Spinal cord (tissue), 9 donors: ENCODE measurements at regions not wholly inside any gene's neighbourhood (a gene's known extent, or its start where the extent isn't known, plus 50 kb on each side); places are given as distances from the start of the nearest gene placed in this dataset.

ENCODE experiments used
- DNase-seq, 6 donors: peaks; one replicate each; pipeline versions ENCODE4 v3.0.0 to v3.0.0-alpha.2; 2013 to 2015; ENCODE audit warnings: low spot score in 6 of 6, low read depth in 4 of 6
- H3K27ac ChIP-seq: one replicate; pipeline ENCODE4 v1.5.1; 2013; ENCODE audit warnings: low read depth, low read length, control low read depth
- H3K27me3 ChIP-seq: one replicate; pipeline ENCODE4 v1.6.1; 2013; ENCODE audit warnings: low read length; ENCODE audit not compliant: control insufficient read depth, insufficient read depth
- H3K36me3 ChIP-seq: one replicate; pipeline ENCODE4 v1.6.1; 2013; ENCODE audit warnings: low read length; ENCODE audit not compliant: control insufficient read depth, insufficient read depth
- H3K4me1 ChIP-seq: one replicate; pipeline ENCODE4 v1.6.1; 2013; ENCODE audit warnings: low read length; ENCODE audit not compliant: control insufficient read depth, insufficient read depth
- H3K4me3 ChIP-seq: one replicate; pipeline ENCODE4 v1.5.1; 2013; ENCODE audit warnings: low read depth, low read length, control low read depth
- H3K9me3 ChIP-seq: one replicate; pipeline ENCODE4 v1.6.1; 2013; ENCODE audit warnings: low read length; ENCODE audit not compliant: control insufficient read depth, insufficient read depth
- WGBS: methylation state at CpG from one replicate; pipeline ENCODE4 v1.1.5; 2013; ENCODE audit warnings: missing lambda C conversion rate; ENCODE audit not compliant: insufficient coverage; 5-methylcytosine and 5-hydroxymethylcytosine counted together
- donor health status: healthy.

- Histone ChIP-seq H3K4me1 (no peaks in the 10 kb centered on the region), H3K36me3 (no peaks in the 10 kb centered on the region), H3K4me3 (no peak overlapping the region), H3K9me3 (no peaks in the 10 kb centered on the region), H3K27me3 (no peaks in the 10 kb centered on the region), H3K27ac (no peak overlapping the region)
- WGBS = 100% methylated on average over 1 of the region's 2 CpGs
- DNase-seq = no peak
These were observed 155.5 kb downstream of the FASLG start for GRCh38 chr1:172814428-172814827.

DNA sequence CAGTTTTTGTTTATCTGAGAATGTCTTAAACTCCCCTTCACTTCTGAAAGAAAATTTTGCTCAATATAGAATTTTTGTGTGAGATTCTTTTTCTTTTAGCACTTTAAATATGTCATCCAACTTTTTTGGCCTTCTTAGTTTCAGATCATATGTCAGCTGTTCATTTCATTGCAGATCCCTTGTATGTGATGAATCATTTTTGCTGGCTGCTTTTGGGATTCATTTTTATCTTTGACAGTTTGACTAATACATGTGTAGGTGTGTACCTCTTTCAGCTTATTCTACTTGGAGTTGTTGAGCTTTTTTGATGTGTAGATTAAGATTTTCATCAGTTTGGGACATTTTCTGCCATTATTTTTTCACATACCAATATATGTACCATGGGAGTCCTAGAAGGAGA lies 156.8 kb downstream of the FASLG start:
- DNase-seq = no peak
- no peak overlapping the region for H3K4me3 ChIP-seq
- H3K4me1 ChIP-seq = no peaks in the 10 kb centered on the region
- H3K9me3 ChIP-seq = no peaks in the 10 kb centered on the region
- no peaks in the 10 kb centered on the region for H3K27me3 ChIP-seq
- H3K27ac ChIP-seq = no peak overlapping the region
- H3K36me3 ChIP-seq = no peaks in the 10 kb centered on the region

DNA sequence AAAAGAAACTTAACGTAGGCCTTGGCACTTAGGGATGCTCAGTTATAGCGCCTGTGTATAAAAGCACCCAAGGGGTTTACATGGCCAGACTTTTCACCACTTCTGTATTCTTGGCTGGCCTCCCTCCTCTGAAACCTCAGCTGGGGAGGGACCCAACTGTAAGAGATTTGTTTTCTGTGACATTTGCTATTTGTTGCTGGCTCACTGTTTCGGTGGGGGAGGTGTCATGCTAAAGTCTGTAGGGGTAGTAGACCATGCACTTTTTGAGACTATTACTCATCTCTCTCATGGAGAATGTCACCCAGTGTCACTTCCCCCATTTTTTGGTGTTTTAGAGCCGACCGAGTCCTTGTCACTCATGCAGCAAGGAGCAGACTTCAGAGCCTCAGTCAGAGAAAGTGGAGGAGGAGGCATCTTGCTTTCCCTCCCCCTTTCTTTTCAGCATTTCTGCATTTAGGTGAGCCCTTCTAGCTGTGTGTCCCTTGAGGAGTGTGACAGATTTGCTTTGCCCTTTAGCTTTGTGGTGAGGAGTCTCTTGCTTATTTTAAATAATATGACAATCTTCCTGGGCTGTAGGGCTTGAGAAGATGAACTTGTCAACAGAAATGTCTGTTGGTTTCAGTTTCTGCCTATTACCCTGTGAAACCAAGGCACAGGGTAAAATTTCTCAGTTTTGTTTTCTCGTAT lies 160.1 kb downstream of the FASLG start:
- no peak for DNase-seq

GRCh38 chr1:172820475-172821158 lies 161.7 kb downstream of the FASLG start:
- Histone ChIP-seq H3K27ac (no peak overlapping the region), H3K27me3 (no peaks in the 10 kb centered on the region), H3K9me3 (no peaks in the 10 kb centered on the region), H3K4me3 (no peak overlapping the region), H3K4me1 (no peaks in the 10 kb centered on the region), H3K36me3 (no peaks in the 10 kb centered on the region)
- no peak for DNase-seq
- no CpG with 5 or more reads among the region's 4 CpGs for WGBS

More for the DNA sequence above, 160.1 kb downstream of the FASLG start:
- no peak overlapping the region for H3K27ac ChIP-seq
- H3K4me3 ChIP-seq = no peak overlapping the region
- no peaks in the 10 kb centered on the region for H3K4me1 ChIP-seq
- no peaks in the 10 kb centered on the region for H3K36me3 ChIP-seq
- no peaks in the 10 kb centered on the region for H3K9me3 ChIP-seq
- WGBS = 93% methylated on average over 3 of the region's 6 CpGs
- H3K27me3 ChIP-seq = no peaks in the 10 kb centered on the region

DNA sequence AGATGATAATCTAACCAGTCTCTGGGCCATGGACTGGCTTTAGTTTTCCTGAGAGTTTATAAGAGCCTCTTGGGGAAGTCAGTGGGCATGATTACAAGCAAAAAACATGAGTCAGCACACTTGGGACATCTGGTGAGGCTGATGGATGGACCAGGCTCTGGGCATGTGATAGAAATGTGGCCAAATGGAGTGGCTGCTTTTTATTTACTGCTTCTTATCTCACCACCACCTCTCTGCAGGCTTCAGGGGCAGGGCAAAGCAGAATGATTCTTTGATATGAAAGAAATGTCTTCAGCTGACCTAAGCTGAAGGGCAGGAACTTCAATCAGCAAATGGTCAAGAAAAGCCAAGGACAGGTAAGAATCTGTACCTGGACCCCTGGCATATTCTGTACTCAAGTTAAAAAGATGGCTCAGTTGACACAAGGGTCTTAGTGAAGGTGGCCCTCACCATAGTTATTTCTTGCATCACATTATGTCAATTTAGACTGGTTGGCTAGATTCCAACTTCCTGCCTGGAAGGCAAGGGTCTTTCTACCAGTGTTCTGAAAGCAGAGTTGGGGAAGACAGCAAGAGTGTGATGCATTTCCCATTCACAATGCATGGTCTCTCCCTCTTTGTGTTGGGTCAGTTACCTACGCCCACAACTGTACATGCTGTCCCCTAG lies 162.8 kb downstream of the FASLG start:
- WGBS = 67% methylated on average over 1 of the region's 1 CpG
- no peak overlapping the region for H3K27ac ChIP-seq
- no peak overlapping the region for H3K4me3 ChIP-seq
- no peaks in the 10 kb centered on the region for H3K9me3 ChIP-seq
- no peaks in the 10 kb centered on the region for H3K36me3 ChIP-seq
- no peaks in the 10 kb centered on the region for H3K4me1 ChIP-seq
- DNase-seq = no peak
- H3K27me3 ChIP-seq = no peaks in the 10 kb centered on the region

GRCh38 chr1:172822886-172823285 lies 164.0 kb downstream of the FASLG start:
- Histone ChIP-seq H3K27ac (no peak overlapping the region), H3K27me3 (no peaks in the 10 kb centered on the region), H3K36me3 (no peaks in the 10 kb centered on the region), H3K4me3 (no peak overlapping the region), H3K4me1 (no peaks in the 10 kb centered on the region), H3K9me3 (no peaks in the 10 kb centered on the region)
- no peak for DNase-seq
- no CpG with 5 or more reads among the region's 1 CpG for WGBS

- Histone ChIP-seq H3K36me3 (no peaks in the 10 kb centered on the region), H3K4me3 (no peak overlapping the region), H3K9me3 (no peaks in the 10 kb centered on the region), H3K27me3 (no peaks in the 10 kb centered on the region), H3K4me1 (no peaks in the 10 kb centered on the region), H3K27ac (no peak overlapping the region)
- DNase-seq = no peak
These were observed 164.6 kb downstream of the FASLG start for GRCh38 chr1:172823534-172823933.

DNA sequence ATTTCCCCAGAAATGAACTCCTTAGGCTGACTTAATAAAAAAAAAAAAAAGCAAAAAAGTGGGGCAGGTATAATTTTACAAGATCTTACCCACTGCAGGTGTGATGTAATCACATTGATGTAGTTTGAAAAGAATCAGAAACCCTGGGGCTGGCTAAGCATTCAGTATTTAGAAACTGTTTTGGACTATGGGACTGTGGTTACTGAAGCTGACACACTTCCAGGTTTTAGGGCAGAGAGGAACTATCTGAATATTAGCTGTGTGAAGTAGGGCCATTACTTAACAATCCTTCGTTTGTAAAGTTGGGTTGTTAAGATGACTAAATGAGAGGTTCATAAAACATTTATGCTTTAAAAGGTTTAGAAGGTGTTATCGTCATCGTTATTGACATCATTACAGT lies 165.3 kb downstream of the FASLG start:
- 43% methylated on average over 1 of the region's 3 CpGs for WGBS
- Histone ChIP-seq H3K27ac (no peak overlapping the region), H3K4me1 (no peaks in the 10 kb centered on the region), H3K27me3 (no peaks in the 10 kb centered on the region), H3K9me3 (no peaks in the 10 kb centered on the region), H3K36me3 (no peaks in the 10 kb centered on the region), H3K4me3 (no peak overlapping the region)
- DNase-seq = no peak

DNA sequence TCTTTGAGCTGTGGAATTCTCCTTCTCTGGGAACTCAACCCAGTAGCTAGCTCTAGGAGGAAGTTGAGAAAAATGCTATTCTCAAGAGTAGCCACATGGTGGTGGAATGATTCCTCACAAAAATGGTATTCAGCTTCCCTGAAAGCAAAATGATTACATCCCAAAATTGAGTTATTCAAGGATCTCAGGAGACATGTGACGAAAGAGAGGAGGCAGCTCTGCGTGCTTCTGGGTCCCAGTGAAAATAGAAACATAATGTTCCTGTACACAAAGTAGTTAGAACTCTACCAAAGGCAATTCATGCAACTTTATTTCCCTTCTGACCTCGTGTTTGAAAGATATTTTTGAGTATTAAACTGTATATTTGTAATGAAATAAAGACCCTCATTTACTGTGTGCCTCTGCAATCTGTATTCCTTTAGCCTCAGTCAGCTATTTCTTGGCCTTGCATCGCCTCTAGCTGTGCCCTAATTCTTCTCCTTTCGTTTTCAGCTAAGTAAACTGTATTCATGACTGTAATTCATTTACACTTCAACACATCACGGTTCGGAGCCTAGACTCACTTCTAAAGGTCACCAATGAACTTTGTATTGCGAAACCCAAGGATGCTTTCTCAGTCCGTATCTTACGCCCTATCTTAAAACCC lies 167.3 kb downstream of the FASLG start:
- no peaks in the 10 kb centered on the region for H3K36me3 ChIP-seq
- no peaks in the 10 kb centered on the region for H3K4me1 ChIP-seq
- H3K27me3 ChIP-seq = no peaks in the 10 kb centered on the region
- H3K4me3 ChIP-seq = no peak overlapping the region
- DNase-seq = peak; percentile 17 to 76 (median 26)
- H3K27ac ChIP-seq = no peak overlapping the region
- no peaks in the 10 kb centered on the region for H3K9me3 ChIP-seq
- 51% methylated on average over 8 of the region's 10 CpGs for WGBS
